K562 (cell line): ENCODE measurements at regions not wholly inside any gene's neighbourhood (a gene's known extent, or its start where the extent isn't known, plus 50 kb on each side); places are given as distances from the start of the nearest gene placed in this dataset.
"Not testable (repeated sequence)": the region's sequence is repeated elsewhere in the genome, so short reads cannot be mapped to it uniquely, and the experiment has no call there.

Source experiments
- ATAC-seq: fragments of 200-7000 bp; cut with Tn5 transposase; 3 replicates; pipeline ENCODE4 v1.9.1; 2020; ENCODE audit warnings: moderate library complexity
- BruUV-seq: library from RNA; stranded (reverse); fragments of 400-500 nt; replicated peaks from 2 replicates; lab custom pipeline; 2021; lab: Mats Ljungman, UMichigan
- CTCF ChIA-PET: fragments of 300-600 bp; formaldehyde crosslinking; extraction: SDS; loops from one replicate; lab custom pipeline; 2021; ENCODE audit warnings: low intra/inter-chr PET ratio; lab: Yijun Ruan, JAX
- POLR2A ChIA-PET: fragments of 300-600, 350-650 bp; sonication (Branson Sonifier 250); formaldehyde crosslinking; extraction: SDS; loops from one replicate; lab custom pipeline; 2021; ENCODE audit warnings: antibody characterized with exemption, inconsistent platforms; lab: Yijun Ruan, JAX
- DNase-seq, 4 experiments: peaks; one replicate each; pipeline versions ENCODE4 v3.0.0 to v3.0.0-alpha.2; 2011 to 2018; ENCODE audit warnings: low spot score in 3 of 4, mixed read lengths in 3 of 4; ENCODE audit errors: extremely low read depth in 1 of 4
- FAIRE-seq: peaks from 2 replicates; lab custom pipeline; 2011; peaks lifted over from hg19 to GRCh38; lab: Jason Lieb, UNC
- H2AFZ ChIP-seq: 2 replicates; pipeline ENCODE4 v1.6.0; 2011; ENCODE audit warnings: low read depth, low read length, control low read depth, inconsistent platforms
- H3K27ac ChIP-seq: fragments of 200-600 bp; 3 replicates; pipeline ENCODE4 v1.8.0; 2011; ENCODE audit warnings: low read depth, mild to moderate bottlenecking, control low read depth, inconsistent platforms, low read length, moderate library complexity, mixed read lengths; ENCODE audit errors: extremely low read depth
- H3K27me3 ChIP-seq, 2 experiments: fragments of 300-600 bp in 1 of 2; 2 replicates in 1 of 2; 3 replicates in 1 of 2; pipeline versions ENCODE4 v1.6.0 to v1.8.0; 2011; ENCODE audit warnings: inconsistent platforms in 2 of 2, low read length in 2 of 2, mild to moderate bottlenecking in 1 of 2, mixed read lengths in 1 of 2, moderate library complexity in 1 of 2; ENCODE audit not compliant: control insufficient read depth in 2 of 2, insufficient read depth in 2 of 2
- H3K36me3 ChIP-seq: fragments of 300-600 bp; 3 replicates; pipeline ENCODE4 v1.8.0; 2011; ENCODE audit warnings: mild to moderate bottlenecking, low read length, inconsistent platforms; ENCODE audit not compliant: control insufficient read depth, insufficient read depth
- H3K4me1 ChIP-seq, 2 experiments: fragments of 200-600 bp in 1 of 2; replicated peaks in 1 of 2; 2 replicates in 1 of 2; 3 replicates in 1 of 2; pipeline versions ENCODE4 v1.5.1 to v1.8.0; 2011; ENCODE audit warnings: inconsistent platforms in 2 of 2, low read length in 2 of 2, mild to moderate bottlenecking in 1 of 2, mixed read lengths in 1 of 2, moderate library complexity in 1 of 2; ENCODE audit not compliant: control insufficient read depth in 2 of 2, insufficient read depth in 2 of 2
- H3K4me2 ChIP-seq: 2 replicates; pipeline ENCODE4 v1.6.1; 2011; ENCODE audit warnings: low read length, control low read depth, inconsistent platforms, mixed read lengths; ENCODE audit not compliant: insufficient read depth
- H3K4me3 ChIP-seq: fragments of 200-600 bp; sonication (generic), shearing (Covaris generic); 2 replicates; pipeline ENCODE4 v1.5.1; 2016; ENCODE audit warnings: control low read depth, inconsistent platforms
- H3K79me2 ChIP-seq: fragments of 200-600 bp; 3 replicates; pipeline ENCODE4 v1.8.0; 2011; ENCODE audit warnings: low read length, inconsistent platforms; ENCODE audit not compliant: control insufficient read depth, insufficient read depth
- H3K9ac ChIP-seq, 2 experiments: 2 replicates each; pipeline versions ENCODE4 v1.6.0 to v1.6.1; 2011; ENCODE audit warnings: low read depth in 2 of 2, low read length in 2 of 2, control low read depth in 1 of 2, inconsistent platforms in 1 of 2, mild to moderate bottlenecking in 1 of 2, mixed read lengths in 1 of 2; ENCODE audit not compliant: insufficient read depth in 1 of 2
- H3K9me1 ChIP-seq: one replicate; pipeline ENCODE4 v1.6.0; 2011; ENCODE audit warnings: inconsistent platforms, mild to moderate bottlenecking, low read length, moderate library complexity; ENCODE audit not compliant: control insufficient read depth, insufficient read depth
- H3K9me3 ChIP-seq: replicated peaks from 2 replicates; pipeline ENCODE4 v1.5.1; 2011; ENCODE audit warnings: low read depth, low read length, inconsistent platforms; ENCODE audit not compliant: control insufficient read depth, insufficient read depth
- H4K20me1 ChIP-seq: replicated peaks from 2 replicates; pipeline ENCODE4 v1.6.1; 2011; ENCODE audit warnings: low read length, inconsistent platforms, mixed read lengths; ENCODE audit not compliant: control insufficient read depth, insufficient read depth
- BMI1 ChIP-seq: fragments of 150-350 bp; IDR thresholded peaks from 2 replicates; pipeline ENCODE4 v1.6.1; 2014; ENCODE audit warnings: low read length
- ESRRB ChIP-seq: fragments of 250-450 bp; sonication (Bioruptor Pico); IDR thresholded peaks from 2 replicates; pipeline ENCODE4 v1.5.0; 2020; ENCODE audit warnings: mild to moderate bottlenecking, moderate library complexity, borderline replicate concordance
- FOXA1 ChIP-seq: fragments of 450-650 bp; IDR thresholded peaks from 2 replicates; pipeline ENCODE4 v1.6.1; 2016; ENCODE audit warnings: mild to moderate bottlenecking, borderline replicate concordance
- KHSRP ChIP-seq: fragments of 450-650 bp; IDR thresholded peaks from 2 replicates; pipeline ENCODE4 v1.6.1; 2017
- NELFE ChIP-seq: IDR thresholded peaks from 2 replicates; pipeline ENCODE4 v1.6.1; 2011; ENCODE audit warnings: mild to moderate bottlenecking; ENCODE audit not compliant: insufficient read depth, insufficient read length
- OTX1 ChIP-seq: fragments of 450-650 bp; formaldehyde crosslinking; IDR thresholded peaks from 2 replicates; pipeline ENCODE4 v1.4.0; 2022; ENCODE audit warnings: mild to moderate bottlenecking
- PHTF2 ChIP-seq: fragments of 250-450 bp; sonication (Bioruptor Pico); IDR thresholded peaks from 2 replicates; pipeline ENCODE4 v1.5.0; 2021; ENCODE audit warnings: mild to moderate bottlenecking
- SRSF7 ChIP-seq: fragments of 200-400 bp; formaldehyde crosslinking; optimal IDR thresholded peaks from 2 replicates; pipeline ENCODE3; 2017; ENCODE audit warnings: mild to moderate bottlenecking, low read depth, low read length
- TEAD1 ChIP-seq, 2 experiments: fragments of 450-650 bp in 1 of 2; sonication (generic) in 1 of 2; formaldehyde crosslinking; IDR thresholded peaks; 2 replicates each; pipeline versions ENCODE4 v1.4.0 to v1.8.0; 2020 to 2022; ENCODE audit warnings: mild to moderate bottlenecking in 2 of 2, missing genetic modification reagents in 1 of 2
- ZNF24 ChIP-seq: fragments of 450-650 bp; IDR thresholded peaks from 2 replicates; pipeline ENCODE4 v1.6.1; 2016
- ZNF77 ChIP-seq: fragments of 250-450 bp; sonication (Bioruptor Pico); IDR thresholded peaks from 2 replicates; pipeline ENCODE4 v1.5.0; 2020
- WGBS: fragments of 100-300 bp; shearing (Covaris generic); methylation state at CpG from one replicate; pipeline ENCODE4 v1.1.6; 2016; ENCODE audit warnings: low coverage, mixed read lengths; ENCODE audit not compliant: insufficient coverage; ENCODE audit errors: missing lambda C conversion rate; 5-methylcytosine and 5-hydroxymethylcytosine counted together
- in situ Hi-C: fragments of 300-500 bp; cut with MboI; formaldehyde crosslinking; loops from 4 replicates; pipeline ENCODE4 v1.15.0; 2018; ENCODE audit warnings: inconsistent platforms, mixed read lengths
- intact Hi-C: fragments of 100-400 bp; cut with micrococcal nuclease; formaldehyde crosslinking; loops from 2 replicates; pipeline ENCODE4 v1.14.2; 2022
- TF ChIP-seq, protein P1 (sequence below): sonication (generic); formaldehyde crosslinking; IDR thresholded peaks from 2 replicates; pipeline ENCODE4 v1.8.0; 2023; ENCODE audit warnings: mild to moderate bottlenecking, missing genetic modification reagents
- TF ChIP-seq, protein P2 (sequence below): fragments of 250-450 bp; sonication (Bioruptor Pico); IDR thresholded peaks from 2 replicates; pipeline ENCODE4 v1.4.0; 2020

DNA sequence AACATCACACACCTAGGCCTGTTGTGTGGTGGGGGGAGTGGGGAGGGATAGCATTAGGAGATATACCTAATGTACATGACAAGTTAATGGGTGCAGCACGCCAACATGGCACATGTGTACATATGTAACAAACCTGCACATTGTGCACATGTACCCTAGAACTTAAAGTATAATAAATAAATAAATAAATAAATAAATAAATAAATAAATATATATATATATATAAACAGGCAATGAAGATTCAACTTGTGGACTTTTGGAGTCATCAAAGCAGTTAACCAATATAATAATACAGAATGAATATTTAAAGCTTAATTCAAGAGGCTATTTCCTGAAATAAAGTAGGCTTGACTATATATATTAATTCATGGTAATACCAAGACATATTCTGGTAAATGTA, 167.0 kb downstream of the FOXD2 start:
- H3K27ac ChIP-seq, H2AFZ ChIP-seq, FAIRE-seq, H4K20me1 ChIP-seq, H3K27me3 ChIP-seq, H3K79me2 ChIP-seq, H3K4me1 ChIP-seq, H3K36me3 ChIP-seq, CTCF ChIA-PET, BruUV-seq, H3K9me1 ChIP-seq, H3K4me3 ChIP-seq, POLR2A ChIA-PET, DNase-seq, H3K9me3 ChIP-seq, in situ Hi-C loops, intact Hi-C loops, H3K9ac ChIP-seq, ATAC-seq, H3K4me2 ChIP-seq: not testable (repeated sequence)
- WGBS, result 0% methylated on average over 1 of the region's 1 CpG

DNA sequence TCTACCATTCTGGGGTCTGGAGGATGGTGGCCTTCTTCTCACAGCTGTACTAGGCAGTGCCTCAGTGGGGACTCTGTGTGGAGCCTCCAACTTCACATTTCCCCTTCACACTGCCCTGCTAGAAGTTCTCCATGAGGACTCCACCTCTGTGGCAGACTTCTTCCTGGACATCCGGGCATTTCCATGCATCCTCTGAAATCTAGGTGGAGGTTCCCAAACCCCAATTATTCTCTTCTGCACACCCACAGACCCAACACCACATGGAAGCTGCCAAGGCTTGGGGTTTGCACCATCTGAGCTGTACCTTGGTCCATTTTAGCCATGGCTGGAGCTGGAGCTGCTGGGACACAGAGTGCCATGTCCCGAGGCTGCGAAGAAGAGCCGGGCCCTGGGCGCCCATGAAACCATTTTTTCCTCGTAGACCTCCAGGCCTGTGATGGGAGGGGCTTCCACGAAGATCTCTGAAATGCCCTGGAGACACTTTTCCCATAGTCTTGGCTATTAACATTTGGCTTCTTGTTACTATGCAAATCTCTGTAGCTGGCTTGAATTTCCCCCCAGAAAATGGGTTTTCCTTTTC, 170.5 kb downstream of the FOXD2 start:
- in situ Hi-C loops, result no loop called here
- Histone ChIP-seq H3K36me3 (no peaks in the 10 kb centered on the region), H3K27ac (no peak overlapping the region), H3K4me2 (no peak overlapping the region), H3K9me1 (no peaks in the 10 kb centered on the region), H3K4me1 (no peaks in the 10 kb centered on the region), H3K9ac (no peak overlapping the region), H2AFZ (no peak overlapping the region), H3K79me2 (no peaks in the 10 kb centered on the region), H4K20me1 (no peaks in the 10 kb centered on the region), H3K4me3 (no peak overlapping the region), H3K27me3 (0 out of 5 replicates have a peak, but pooled peaks cover 0 to 2% of the 10 kb centered on the region in 2 experiments), H3K9me3 (no peaks in the 10 kb centered on the region)
- CTCF ChIA-PET, result no interaction called here
- WGBS, result 1% methylated on average over 7 of the region's 7 CpGs
- DNase-seq (no peak), ATAC-seq (no peak), FAIRE-seq (no peak)
- BruUV-seq, result no TSS peak
- intact Hi-C loops, result no loop called here
- POLR2A ChIA-PET, result no interaction called here
- TF ChIP-seq ZNF77, result no peak
- TF ChIP-seq FOXA1, result no peak
- no peak for TF ChIP-seq ESRRB (CRISPR knock-in tag)
- TF ChIP-seq, protein P1, sequence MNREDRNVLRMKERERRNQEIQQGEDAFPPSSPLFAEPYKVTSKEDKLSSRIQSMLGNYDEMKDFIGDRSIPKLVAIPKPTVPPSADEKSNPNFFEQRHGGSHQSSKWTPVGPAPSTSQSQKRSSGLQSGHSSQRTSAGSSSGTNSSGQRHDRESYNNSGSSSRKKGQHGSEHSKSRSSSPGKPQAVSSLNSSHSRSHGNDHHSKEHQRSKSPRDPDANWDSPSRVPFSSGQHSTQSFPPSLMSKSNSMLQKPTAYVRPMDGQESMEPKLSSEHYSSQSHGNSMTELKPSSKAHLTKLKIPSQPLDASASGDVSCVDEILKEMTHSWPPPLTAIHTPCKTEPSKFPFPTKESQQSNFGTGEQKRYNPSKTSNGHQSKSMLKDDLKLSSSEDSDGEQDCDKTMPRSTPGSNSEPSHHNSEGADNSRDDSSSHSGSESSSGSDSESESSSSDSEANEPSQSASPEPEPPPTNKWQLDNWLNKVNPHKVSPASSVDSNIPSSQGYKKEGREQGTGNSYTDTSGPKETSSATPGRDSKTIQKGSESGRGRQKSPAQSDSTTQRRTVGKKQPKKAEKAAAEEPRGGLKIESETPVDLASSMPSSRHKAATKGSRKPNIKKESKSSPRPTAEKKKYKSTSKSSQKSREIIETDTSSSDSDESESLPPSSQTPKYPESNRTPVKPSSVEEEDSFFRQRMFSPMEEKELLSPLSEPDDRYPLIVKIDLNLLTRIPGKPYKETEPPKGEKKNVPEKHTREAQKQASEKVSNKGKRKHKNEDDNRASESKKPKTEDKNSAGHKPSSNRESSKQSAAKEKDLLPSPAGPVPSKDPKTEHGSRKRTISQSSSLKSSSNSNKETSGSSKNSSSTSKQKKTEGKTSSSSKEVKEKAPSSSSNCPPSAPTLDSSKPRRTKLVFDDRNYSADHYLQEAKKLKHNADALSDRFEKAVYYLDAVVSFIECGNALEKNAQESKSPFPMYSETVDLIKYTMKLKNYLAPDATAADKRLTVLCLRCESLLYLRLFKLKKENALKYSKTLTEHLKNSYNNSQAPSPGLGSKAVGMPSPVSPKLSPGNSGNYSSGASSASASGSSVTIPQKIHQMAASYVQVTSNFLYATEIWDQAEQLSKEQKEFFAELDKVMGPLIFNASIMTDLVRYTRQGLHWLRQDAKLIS (CRISPR knock-in tag), result no peak
- TF ChIP-seq ZNF24, result no peak
- TF ChIP-seq, protein P2, sequence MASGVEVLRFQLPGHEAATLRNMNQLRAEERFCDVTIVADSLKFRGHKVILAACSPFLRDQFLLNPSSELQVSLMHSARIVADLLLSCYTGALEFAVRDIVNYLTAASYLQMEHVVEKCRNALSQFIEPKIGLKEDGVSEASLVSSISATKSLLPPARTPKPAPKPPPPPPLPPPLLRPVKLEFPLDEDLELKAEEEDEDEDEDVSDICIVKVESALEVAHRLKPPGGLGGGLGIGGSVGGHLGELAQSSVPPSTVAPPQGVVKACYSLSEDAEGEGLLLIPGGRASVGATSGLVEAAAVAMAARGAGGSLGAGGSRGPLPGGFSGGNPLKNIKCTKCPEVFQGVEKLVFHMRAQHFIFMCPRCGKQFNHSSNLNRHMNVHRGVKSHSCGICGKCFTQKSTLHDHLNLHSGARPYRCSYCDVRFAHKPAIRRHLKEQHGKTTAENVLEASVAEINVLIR, result no peak
- no peak for TF ChIP-seq KHSRP
- no peak for TF ChIP-seq TEAD1 (CRISPR knock-in tag; IDR thresholded peaks at IDR 0.05)
- TF ChIP-seq OTX1 (CRISPR knock-in tag), result no peak
- TF ChIP-seq SRSF7, result no peak
- no peak for TF ChIP-seq NELFE
- no peak for TF ChIP-seq PHTF2 (CRISPR knock-in tag)
- no peak for TF ChIP-seq BMI1
